ENCODE measurements at regions not wholly inside any gene's neighbourhood (a gene's known extent, or its start where the extent isn't known, plus 50 kb on each side); places are given as distances from the start of the nearest gene placed in this dataset.
"Not testable (repeated sequence)": the region's sequence is repeated elsewhere in the genome, so short reads cannot be mapped to it uniquely, and the experiment has no call there.

DNA sequence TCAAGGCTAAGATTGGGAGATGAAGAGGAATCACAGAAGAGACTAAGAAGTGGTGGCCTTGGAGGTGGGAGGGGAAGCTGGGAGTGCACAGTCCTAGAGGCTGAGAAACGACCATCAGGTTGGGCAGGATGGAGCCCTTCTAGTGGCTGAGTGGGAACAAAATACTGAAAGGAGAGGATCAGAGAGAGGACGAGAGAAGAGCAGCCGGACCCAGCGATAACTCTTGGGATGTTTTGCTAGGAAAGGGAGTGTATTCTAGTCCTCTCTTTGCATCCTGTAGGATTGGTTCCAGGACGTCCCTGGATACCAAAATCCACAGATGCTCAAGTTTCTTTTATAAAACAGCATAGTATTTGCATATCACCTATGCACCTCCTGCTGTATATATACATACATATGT is 143.8 kb downstream of the CRLF3 start:
- not testable (repeated sequence) for DNase-seq

DNA sequence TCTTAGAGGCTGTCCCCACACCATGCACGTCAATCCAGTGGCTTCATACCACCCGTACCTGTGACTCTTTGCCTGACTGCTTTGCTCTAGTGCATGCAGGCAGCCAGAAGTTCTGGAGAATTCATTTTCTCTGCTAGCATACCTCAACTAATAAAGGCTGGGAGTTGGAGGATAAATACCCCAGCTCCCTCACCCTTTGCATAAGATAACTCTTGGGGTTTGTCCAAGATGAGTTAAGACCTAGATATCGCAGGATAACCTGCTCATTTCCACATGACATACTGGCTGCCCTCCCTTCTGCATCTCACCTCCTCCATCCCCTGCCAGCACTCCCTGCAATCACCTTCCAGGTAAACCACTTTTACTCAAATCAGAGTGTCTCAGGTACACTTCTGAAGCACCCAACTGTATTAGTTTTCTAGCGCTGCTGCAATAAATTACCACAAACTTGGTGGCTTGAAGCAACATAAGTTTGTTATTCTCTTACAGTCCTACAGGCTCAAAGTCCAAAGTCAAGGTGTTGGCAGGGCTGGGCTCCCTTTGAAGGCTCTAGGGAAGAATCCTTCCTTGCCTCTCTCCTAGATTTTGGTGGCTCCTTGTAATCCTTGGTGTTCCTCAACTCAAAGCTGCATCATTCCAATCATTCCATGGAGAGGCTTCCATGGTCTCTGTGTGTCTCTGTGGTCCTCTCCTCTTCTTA is 146.8 kb downstream of the CRLF3 start:
- no peak for DNase-seq

DNA sequence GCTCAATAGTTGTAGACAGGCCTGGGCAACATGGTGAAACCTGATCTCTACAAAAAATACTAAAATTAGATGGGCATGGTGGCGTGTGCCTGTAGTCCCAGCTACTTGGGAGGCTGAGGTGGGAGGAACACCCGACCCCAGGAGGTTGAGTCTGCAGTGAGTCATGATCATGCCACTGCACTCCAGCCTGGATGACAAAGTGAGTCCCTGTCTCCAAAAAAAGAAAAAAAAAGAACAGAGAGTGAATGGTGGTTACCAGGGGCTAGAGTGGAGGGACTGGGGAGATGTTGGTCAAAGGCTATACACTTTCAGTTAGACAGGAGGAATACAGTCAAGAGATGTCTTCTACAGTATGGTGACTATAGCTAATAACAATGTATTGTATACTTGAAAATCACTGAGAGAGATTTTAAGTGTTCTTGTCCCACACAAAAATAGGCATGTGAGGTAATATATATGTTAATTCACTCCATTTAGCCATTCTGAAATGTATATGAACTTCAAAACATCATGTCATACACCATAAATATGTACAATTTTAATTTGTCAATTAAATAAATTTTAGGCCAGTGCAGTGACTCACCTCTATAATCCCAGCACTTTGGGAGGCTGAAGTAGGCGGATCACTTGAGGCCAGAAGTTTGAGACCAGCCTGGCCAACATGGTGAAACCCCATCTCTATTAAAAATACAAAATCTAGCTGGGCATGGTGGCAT is 148.6 kb downstream of the CRLF3 start:
- not testable (repeated sequence) for DNase-seq

DNA sequence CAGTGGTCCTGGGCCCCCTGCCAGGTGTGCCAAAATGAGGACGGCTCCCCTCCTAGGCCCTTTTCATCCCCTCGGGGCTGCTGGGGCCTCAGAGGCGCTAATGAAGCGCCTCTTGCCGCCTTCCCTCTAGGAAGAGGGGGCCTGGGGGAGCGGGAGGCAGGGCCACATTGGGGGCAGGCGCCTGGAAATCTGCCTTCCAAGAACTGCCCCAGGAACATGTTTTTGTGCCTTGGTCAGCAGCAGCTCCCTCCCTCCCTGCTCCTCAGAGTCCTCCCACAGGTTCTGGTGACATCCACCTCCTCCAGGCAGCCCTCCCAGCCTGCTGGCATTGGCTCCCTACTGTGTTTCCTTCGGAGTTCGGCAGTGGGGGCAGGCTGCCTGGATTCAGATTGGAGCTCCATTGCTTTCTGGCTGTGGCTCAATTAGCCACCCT is 155.3 kb downstream of the CRLF3 start:
- DNase-seq = not testable (repeated sequence)

GRCh38 chr17:30668360-30669181 is 155.9 kb downstream of the CRLF3 start:
- not testable (repeated sequence) for DNase-seq

- peak; percentile 60 for DNase-seq
These were observed 156.7 kb downstream of the CRLF3 start for GRCh38 chr17:30667657-30668359.

- DNase-seq = not testable (repeated sequence)
These were observed 157.4 kb downstream of the CRLF3 start for GRCh38 chr17:30666838-30667656.

DNA sequence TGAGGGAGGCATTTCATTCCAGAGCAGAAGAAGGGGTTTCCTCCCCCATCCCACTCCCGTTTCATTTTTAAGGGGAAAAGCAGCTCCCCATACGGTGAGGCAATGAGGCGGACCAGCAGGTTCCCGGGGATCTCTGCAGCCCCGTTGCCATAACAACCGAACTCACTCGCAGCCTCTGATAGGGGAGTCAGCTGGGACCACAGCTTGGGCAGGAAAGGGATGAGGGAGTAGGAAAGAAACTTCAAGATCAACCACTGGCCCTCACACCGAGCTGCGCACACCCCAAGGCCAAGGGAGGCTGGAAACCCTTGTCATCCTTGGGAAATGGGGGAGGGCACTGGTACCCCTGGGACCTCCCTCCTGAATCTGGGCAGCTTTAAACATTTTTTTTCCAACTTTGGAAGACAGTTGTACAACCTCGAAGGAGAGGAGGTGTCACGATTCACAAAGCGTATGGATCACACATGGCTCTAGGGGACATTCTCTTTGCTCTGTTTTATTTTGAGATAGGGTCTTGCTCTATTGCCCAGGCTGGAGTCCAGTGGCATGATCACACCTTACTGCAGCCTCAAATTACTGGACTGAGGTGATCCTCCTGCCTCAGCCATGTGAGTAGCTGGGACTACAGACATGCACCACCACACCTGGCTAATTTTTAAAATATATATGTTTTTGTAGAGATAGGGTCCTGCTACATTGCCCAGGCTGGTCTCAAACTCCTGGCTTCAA is 160.6 kb downstream of the CRLF3 start:
- not testable (repeated sequence) for DNase-seq

DNA sequence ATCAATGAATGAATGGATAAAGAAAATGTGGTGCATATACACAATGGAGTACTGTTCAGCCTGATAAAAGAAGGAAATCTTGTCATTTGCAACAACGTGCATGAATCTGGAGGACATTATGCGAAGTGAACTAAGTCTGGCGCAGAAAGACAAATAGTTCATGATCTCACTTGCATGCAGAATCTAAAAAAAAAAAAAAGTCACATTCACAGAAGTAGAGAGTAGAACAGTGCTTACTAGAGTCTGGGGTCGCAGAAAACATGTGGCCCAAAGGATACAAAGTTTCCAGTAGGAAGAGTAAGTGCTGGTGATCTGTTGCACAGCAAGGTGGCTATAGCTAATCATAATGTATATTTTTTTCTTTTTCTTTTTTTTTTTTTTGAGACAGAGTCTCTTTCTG is 167.3 kb downstream of the CRLF3 start:
- not testable (repeated sequence) for DNase-seq

DNA sequence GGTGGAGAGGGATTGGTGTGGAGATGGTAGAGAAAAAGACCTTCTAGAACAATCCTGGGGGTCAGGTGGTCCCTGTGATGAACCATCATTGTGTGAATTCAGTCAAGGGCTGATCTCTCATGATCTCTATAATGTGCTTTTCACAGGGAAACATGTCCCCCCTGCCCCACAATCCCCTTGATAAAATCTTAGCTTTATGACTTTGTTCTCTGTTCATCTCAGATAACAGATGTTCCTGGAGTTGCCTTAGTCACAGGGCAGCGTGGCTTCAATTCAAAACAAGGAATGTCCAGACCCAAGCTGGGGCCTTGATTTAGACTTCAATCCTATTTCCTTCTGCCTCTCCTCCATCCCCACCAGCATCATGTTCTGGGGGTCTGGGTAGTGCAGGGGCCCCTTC is 171.5 kb downstream of the CRLF3 start:
- DNase-seq = not testable (repeated sequence)

DNA sequence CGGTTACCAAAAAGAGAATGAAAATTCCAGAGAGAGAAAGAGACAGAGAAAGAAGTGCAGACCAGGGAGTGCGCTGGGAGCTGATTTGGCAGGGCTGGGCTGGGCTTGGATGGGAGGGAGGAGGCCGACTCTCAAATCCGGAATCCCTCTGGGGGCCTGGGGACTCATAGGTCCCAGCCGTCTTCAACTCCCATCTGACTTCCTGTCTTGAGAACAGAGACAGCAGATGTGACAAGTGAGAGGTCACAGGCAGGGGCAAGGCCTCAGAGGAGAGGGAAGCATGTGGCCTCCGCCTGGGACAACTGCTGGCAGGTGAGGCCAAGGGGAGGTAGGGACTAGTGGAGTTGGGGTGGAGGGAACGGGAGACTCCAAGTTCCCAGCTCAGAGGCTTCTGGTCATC is 172.9 kb downstream of the GOSR1 start:
- DNase-seq = not testable (repeated sequence)

DNA sequence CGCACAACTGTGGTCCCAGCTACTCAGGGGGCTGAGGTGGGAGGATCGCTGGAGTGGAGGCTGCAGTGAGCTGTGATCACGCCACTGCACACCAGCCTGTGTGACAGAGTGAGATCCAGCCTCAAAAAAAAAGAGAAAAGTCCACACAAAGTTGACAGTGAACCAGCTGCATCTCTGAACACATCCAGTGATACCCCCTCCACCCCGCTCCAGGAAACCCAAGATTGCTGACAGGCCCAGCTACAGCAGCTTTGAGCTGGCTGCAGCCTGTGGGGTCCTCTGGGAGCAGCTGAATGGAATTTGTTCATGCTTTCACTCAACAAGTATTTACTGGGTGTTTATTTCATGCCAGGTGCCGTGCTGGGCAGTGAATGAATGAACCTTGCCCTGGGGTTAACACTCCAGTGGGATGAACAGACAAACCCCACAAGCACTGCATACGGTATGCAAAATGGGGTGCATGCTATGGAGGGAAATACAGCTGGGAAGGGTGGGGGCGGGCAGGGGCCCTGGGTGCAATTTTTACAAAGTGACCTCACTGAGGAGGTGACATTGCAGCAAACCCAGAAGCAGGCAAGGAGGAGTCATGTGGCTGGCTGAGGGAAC is 170.9 kb downstream of the GOSR1 start:
- DNase-seq = not testable (repeated sequence)

DNA sequence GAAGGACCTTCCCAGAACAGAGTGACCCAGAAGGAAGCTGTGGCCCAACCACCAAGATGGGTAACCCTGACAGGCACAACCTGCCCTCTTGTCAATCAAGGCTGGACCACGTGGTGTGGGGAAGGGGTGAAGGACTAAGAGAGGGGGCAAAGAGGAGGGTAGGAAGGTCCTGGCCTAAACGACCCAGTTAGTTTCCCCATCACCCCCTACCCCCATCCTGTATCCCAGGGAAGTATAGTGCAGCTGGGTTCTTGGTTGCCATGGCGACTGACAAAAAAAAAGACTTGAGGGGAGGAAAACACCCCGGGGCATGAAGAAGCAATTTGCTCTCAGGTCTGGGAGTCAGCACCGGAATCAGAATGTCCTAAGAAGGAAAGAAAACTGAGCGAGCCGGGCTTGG is 168.7 kb downstream of the GOSR1 start:
- DNase-seq = not testable (repeated sequence)

- DNase-seq = not testable (repeated sequence)
These were observed 167.5 kb downstream of the GOSR1 start for GRCh38 chr17:30644713-30645112.

- DNase-seq = not testable (repeated sequence)
These were observed 167.1 kb downstream of the GOSR1 start for GRCh38 chr17:30644287-30644686.

- not testable (repeated sequence) for DNase-seq
These were observed 164.2 kb downstream of the GOSR1 start for GRCh38 chr17:30641428-30641827.

- DNase-seq = not testable (repeated sequence)
These were observed 162.2 kb downstream of the GOSR1 start for GRCh38 chr17:30639391-30639790.

- DNase-seq = not testable (repeated sequence)
These were observed 161.8 kb downstream of the GOSR1 start for GRCh38 chr17:30638968-30639367.

- DNase-seq = not testable (repeated sequence)
These were observed 154.4 kb downstream of the GOSR1 start for GRCh38 chr17:30631651-30632050.

DNA sequence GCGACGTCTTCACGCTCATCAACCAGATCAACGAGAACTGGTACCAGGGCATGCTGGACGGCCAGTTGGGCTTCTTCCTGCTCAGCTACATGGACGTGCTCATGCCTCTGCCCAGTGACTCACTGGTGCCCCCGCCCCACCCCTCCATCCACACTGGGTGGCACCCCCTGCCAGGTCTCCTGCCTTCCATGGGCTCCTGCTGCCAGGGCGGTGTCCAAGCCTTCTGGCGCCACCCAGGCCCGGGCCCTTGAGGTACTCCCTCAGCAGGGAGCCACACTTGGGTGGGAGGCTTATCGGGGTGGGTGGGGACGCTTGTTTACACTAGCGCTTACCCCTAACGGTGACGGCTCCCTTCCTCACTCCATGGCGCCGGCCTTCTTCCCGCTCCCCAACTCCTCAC is 148.2 kb downstream of the GOSR1 start:
- DNase-seq = not testable (repeated sequence)

DNA sequence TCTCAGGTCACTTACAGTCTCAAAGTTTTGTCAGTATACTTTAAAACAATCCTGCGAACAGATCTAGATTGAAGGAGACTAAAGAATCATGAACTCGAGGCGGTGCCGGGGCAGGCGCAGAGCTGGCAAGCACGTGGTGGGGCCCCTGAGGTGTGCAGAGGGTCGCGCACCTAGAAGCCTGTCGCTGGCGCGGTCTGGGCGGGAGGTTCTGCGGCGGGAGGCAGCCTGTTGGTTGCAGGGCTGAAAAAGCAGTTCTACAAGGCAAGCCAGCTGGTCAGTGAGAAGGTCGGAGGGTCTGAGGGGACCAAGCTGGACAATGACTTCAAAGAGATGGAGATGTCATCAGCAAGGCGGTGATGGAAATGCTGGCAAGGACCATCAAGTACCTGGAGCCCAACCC is 147.0 kb downstream of the GOSR1 start:
- not testable (repeated sequence) for DNase-seq
